ENCODE measurements at regions not wholly inside any gene's neighbourhood (a gene's known extent, or its start where the extent isn't known, plus 50 kb on each side); places are given as distances from the start of the nearest gene placed in this dataset.

DNA sequence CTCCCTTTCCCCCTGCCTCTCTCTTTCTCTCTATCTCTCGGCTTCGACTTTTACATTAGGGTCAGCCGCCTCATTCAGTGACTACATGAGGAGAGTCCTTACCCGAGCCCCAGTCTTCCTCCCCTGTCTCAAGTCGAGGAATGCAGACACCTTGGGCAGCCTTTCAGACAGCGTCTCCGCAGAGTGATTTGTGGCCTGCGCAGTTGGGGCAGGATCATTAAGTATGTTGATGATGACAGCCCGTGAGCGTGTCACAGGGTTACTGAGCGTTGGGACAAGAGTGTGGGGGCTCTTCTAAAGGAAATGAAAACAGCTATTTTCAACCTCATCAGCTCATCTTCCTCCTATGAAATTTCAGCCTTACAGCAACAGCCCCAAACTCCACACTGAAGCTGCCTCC lies 312.1 kb upstream of the GATB start:
- 94% methylated on average over 6 of the region's 11 CpGs for WGBS (ENCODE audit: insufficient coverage)
- Histone ChIP-seq H3K4me3 (replicated peaks in 1 of 3; ENCODE audit: low read depth in 2 of 3, low read length in 3 of 3) (no peak overlapping the region), H3K27me3 (ENCODE audit: control insufficient read depth in 2 of 2, insufficient read depth in 2 of 2, low read length in 2 of 2) (no peaks in the 10 kb centered on the region), H3K9me3 (replicated peaks in 1 of 2; ENCODE audit: control insufficient read depth in 1 of 2, insufficient read depth in 1 of 2, low read length in 2 of 2) (no peaks in the 10 kb centered on the region), H3K27ac (ENCODE audit: low read depth in 1 of 2, low read length in 2 of 2) (no peak overlapping the region), H4K20me1 (ENCODE audit: insufficient read depth, low read length) (no peaks in the 10 kb centered on the region), H3K9ac (ENCODE audit: insufficient read depth, low read length, poor library complexity, severe bottlenecking) (no peak overlapping the region), H2AFZ (ENCODE audit: insufficient read depth, low read depth, low read length, poor library complexity, severe bottlenecking) (no peak overlapping the region), H3K4me2 (replicated peaks; ENCODE audit: extremely low read depth, low read length, poor library complexity, severe bottlenecking) (no peak overlapping the region), H3K4me1 (ENCODE audit: control insufficient read depth in 1 of 2, insufficient read depth in 2 of 2, low read length in 2 of 2) (no peaks in the 10 kb centered on the region), H3K36me3 (replicated peaks in 1 of 2; ENCODE audit: control insufficient read depth in 1 of 2, insufficient read depth in 2 of 2, low read length in 2 of 2) (no peaks in the 10 kb centered on the region), H3K79me2 (ENCODE audit: insufficient read depth, low read length) (no peaks in the 10 kb centered on the region)
- DNase-seq: no peak
- peaks cover 0 to 7% (median 0%) of the 10 kb centered on the region in 7 donors for H3K9me3 Mint-ChIP-seq
- H3K4me3 Mint-ChIP-seq: peak overlapping the region in 1 of 2 donors; percentile 51
- peaks cover 3% of the 10 kb centered on the region for H3K4me1 Mint-ChIP-seq
- no peaks in the 10 kb centered on the region for H3K36me3 Mint-ChIP-seq
- no peak overlapping the region for H3K27ac Mint-ChIP-seq
- intact Hi-C loops (cut with micrococcal nuclease): no loop called here
- TF ChIP-seq, protein P1, sequence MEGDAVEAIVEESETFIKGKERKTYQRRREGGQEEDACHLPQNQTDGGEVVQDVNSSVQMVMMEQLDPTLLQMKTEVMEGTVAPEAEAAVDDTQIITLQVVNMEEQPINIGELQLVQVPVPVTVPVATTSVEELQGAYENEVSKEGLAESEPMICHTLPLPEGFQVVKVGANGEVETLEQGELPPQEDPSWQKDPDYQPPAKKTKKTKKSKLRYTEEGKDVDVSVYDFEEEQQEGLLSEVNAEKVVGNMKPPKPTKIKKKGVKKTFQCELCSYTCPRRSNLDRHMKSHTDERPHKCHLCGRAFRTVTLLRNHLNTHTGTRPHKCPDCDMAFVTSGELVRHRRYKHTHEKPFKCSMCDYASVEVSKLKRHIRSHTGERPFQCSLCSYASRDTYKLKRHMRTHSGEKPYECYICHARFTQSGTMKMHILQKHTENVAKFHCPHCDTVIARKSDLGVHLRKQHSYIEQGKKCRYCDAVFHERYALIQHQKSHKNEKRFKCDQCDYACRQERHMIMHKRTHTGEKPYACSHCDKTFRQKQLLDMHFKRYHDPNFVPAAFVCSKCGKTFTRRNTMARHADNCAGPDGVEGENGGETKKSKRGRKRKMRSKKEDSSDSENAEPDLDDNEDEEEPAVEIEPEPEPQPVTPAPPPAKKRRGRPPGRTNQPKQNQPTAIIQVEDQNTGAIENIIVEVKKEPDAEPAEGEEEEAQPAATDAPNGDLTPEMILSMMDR (IDR thresholded peaks at IDR 0.05): no peak
- peaks cover 0 to 4% (median 0%) of the 10 kb centered on the region in 3 donors for H3K27me3 Mint-ChIP-seq (ENCODE audit: low read depth in 3 of 3)

DNA sequence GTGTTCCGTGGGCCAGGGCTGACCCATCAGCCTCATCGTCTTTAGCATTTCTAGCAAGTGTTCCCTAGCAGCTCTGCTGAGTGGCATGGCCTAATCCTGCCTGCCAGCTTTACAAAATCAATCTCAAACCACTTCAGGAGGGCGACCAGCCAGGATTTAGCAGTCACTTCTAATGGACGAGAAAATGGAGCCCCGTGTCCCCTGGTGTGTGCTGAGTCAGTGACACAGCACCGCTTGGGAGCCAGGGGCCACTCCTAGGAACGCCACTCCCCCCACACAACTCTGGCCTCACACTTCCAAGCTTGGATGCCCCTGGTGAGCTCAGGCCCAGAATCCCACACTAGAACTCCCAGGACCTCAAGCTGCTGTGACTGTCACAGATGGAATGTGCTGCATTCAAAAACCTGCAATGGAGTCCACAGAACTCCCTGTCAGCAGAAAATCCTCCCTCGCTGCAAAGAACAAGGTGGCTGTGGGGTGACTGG lies 311.2 kb upstream of the GATB start:
- Mint-ChIP-seq H3K9me3 (no peaks in the 10 kb centered on the region), H3K4me3 (no peak overlapping the region), H3K27ac (peak overlapping the region in 1 of 7 donors; percentile 30), H3K27me3 (ENCODE audit: low read depth in 3 of 3) (peaks cover 0 to 4% (median 0%) of the 10 kb centered on the region in 3 donors), H3K36me3 (no peaks in the 10 kb centered on the region), H3K4me1 (peaks cover 3% of the 10 kb centered on the region)
- Histone ChIP-seq H3K4me3 (replicated peaks in 1 of 3; ENCODE audit: low read depth in 2 of 3, low read length in 3 of 3) (no peak overlapping the region), H3K9me3 (replicated peaks in 1 of 2; ENCODE audit: control insufficient read depth in 1 of 2, insufficient read depth in 1 of 2, low read length in 2 of 2) (no peaks in the 10 kb centered on the region), H4K20me1 (ENCODE audit: insufficient read depth, low read length) (no peaks in the 10 kb centered on the region), H3K4me2 (replicated peaks; ENCODE audit: extremely low read depth, low read length, poor library complexity, severe bottlenecking) (no peak overlapping the region), H3K27me3 (ENCODE audit: control insufficient read depth in 2 of 2, insufficient read depth in 2 of 2, low read length in 2 of 2) (no peaks in the 10 kb centered on the region), H3K79me2 (ENCODE audit: insufficient read depth, low read length) (no peaks in the 10 kb centered on the region), H3K9ac (ENCODE audit: insufficient read depth, low read length, poor library complexity, severe bottlenecking) (no peak overlapping the region), H2AFZ (ENCODE audit: insufficient read depth, low read depth, low read length, poor library complexity, severe bottlenecking) (no peak overlapping the region), H3K36me3 (replicated peaks in 1 of 2; ENCODE audit: control insufficient read depth in 1 of 2, insufficient read depth in 2 of 2, low read length in 2 of 2) (no peaks in the 10 kb centered on the region), H3K4me1 (ENCODE audit: control insufficient read depth in 1 of 2, insufficient read depth in 2 of 2, low read length in 2 of 2) (no peaks in the 10 kb centered on the region), H3K27ac (ENCODE audit: low read depth in 1 of 2, low read length in 2 of 2) (no peak overlapping the region)
- TF ChIP-seq, protein P1 (IDR thresholded peaks at IDR 0.05): no peak
- DNase-seq: no peak
- WGBS (ENCODE audit: insufficient coverage): 89% methylated on average over 4 of the region's 8 CpGs
- intact Hi-C loops (cut with micrococcal nuclease): no loop called here

Data from CD14-positive monocyte (primary cell).